T-helper 1 cell treated with Interleukin-12 subunit alpha and Interleukin-12 subunit beta and Interleukin-4 antibody, amounts not matched to agents 30 μg/mL and 1 μg/mL, for 36 hours (primary cell): ENCODE measurements at regions not wholly inside any gene's neighbourhood (a gene's known extent, or its start where the extent isn't known, plus 50 kb on each side); places are given as distances from the start of the nearest gene placed in this dataset.
"Not testable (repeated sequence)": the region's sequence is repeated elsewhere in the genome, so short reads cannot be mapped to it uniquely, and the experiment has no call there.

Experiments used
- H3K27ac Mint-ChIP-seq: one replicate; pipeline ENCODE4 v1.8.0; 2021; ENCODE audit warnings: mild to moderate bottlenecking, mixed read lengths
- H3K27me3 Mint-ChIP-seq: one replicate; pipeline ENCODE4 v1.8.0; 2021; ENCODE audit warnings: low read depth, mixed read lengths
- H3K36me3 Mint-ChIP-seq: one replicate; pipeline ENCODE4 v1.8.0; 2021; ENCODE audit warnings: low read depth, mixed read lengths
- H3K4me1 Mint-ChIP-seq: one replicate; pipeline ENCODE4 v1.8.0; 2021; ENCODE audit warnings: low read depth, mixed read lengths
- H3K4me3 Mint-ChIP-seq: one replicate; pipeline ENCODE4 v1.8.0; 2021; ENCODE audit warnings: mild to moderate bottlenecking, moderate library complexity, mixed read lengths
- H3K9me3 Mint-ChIP-seq: one replicate; pipeline ENCODE4 v1.8.0; 2021; ENCODE audit warnings: mixed read lengths

DNA sequence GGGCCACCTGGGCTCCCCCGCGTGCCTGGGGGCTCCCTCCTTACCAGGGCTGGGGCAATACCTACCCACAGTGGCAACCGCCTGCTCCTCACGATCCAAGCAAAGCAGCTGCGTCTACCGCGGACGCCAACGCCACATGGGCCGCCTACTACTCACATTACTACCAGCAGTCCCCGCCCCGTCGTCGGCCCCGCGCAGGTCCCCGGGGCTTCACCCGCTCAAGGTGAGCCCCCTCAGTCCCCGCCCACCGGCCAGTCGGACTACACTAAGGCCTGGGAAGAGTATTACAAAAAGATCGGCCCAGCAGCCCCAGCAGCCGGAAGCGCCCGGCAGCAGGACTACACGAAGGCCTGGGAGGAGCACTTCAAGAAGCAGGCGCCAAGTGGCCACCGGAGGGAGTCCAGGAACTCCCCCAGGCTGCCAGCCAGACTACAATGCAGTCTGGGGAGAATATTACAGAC, 106.0 kb upstream of the MTAP start:
- H3K4me3 Mint-ChIP-seq: no peak overlapping the region
- H3K4me1 Mint-ChIP-seq: no peaks in the 10 kb centered on the region
- no peaks in the 10 kb centered on the region for H3K36me3 Mint-ChIP-seq
- no peak overlapping the region for H3K27ac Mint-ChIP-seq
- peaks cover 6% of the 10 kb centered on the region for H3K9me3 Mint-ChIP-seq
- peaks cover 10% of the 10 kb centered on the region for H3K27me3 Mint-ChIP-seq

DNA sequence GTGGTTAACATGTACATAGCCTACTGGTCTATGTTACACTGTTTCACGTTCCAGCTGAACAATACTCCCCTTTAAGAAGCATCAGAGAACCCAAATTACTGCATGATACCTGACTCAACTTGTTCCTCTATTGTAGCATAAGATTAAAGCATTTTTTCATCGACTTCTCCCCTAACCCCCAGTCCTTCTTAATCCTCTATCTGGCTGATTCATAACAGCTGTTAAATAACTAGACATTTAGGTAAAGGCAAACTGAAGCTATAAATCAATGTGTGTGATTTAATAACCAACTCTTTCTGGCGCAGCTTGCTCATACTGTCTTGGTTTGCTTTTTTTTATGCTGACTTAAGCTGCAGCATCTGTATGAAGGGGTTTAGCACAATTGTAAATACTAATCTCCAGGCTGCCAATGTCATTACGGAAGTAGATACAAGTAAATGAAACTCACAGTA, 94.2 kb upstream of the MTAP start:
- Mint-ChIP-seq H3K4me1 (no peaks in the 10 kb centered on the region), H3K27ac (no peak overlapping the region), H3K4me3 (no peak overlapping the region), H3K36me3 (no peaks in the 10 kb centered on the region), H3K27me3 (peaks cover 28% of the 10 kb centered on the region), H3K9me3 (no peaks in the 10 kb centered on the region)

DNA sequence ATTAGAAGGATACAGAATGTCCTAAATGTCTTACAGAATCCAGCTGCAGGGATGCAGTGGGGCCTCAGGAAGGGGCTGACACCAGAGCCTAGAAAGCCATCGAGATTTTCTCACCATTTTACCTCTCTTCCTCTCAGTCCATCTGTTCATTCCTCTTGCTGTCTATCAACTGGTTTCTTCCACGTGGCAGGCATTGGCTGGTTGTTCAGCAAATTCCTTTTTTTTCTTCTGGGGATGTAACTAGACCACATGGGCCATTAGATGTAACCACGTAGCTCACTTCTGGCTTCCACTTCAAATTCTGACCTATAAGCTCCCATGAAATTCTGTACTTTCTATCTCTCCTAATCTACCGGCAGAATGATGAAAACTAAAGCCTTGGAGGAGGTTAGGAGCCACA, 93.6 kb upstream of the MTAP start:
- no peak overlapping the region for H3K4me3 Mint-ChIP-seq
- H3K36me3 Mint-ChIP-seq: no peaks in the 10 kb centered on the region
- peaks cover 27% of the 10 kb centered on the region for H3K27me3 Mint-ChIP-seq
- H3K4me1 Mint-ChIP-seq: no peaks in the 10 kb centered on the region
- no peak overlapping the region for H3K27ac Mint-ChIP-seq
- no peaks in the 10 kb centered on the region for H3K9me3 Mint-ChIP-seq

DNA sequence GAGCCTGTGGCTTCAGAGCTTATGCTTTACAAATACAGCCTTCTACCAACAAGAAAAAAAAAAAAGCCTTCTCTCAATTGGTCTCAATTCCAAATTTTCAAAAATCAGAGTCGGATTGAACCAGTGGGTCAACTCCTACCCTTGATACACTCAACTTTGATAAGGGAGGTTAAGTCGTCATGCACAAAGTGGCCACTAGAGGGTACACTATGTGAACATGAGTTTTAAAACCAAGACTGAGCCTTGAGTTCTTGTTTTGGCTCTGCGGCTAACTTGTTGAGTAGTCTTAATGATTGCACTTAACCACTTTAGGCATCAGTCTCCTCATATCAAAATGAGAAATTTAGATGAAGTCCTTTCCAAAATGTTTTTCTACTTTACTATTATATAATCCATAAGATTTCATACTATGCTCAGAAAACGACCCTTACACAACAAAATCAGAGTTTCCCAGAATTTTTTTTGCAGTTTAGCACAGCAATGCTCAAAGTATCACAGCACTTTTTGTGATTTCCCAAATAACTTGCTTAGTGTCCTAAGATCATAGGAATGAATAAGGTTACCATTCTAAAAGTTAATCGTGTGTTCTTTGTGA, 92.9 kb upstream of the MTAP start:
- no peak overlapping the region for H3K27ac Mint-ChIP-seq
- no peak overlapping the region for H3K4me3 Mint-ChIP-seq
- H3K27me3 Mint-ChIP-seq: peaks cover 27% of the 10 kb centered on the region
- no peaks in the 10 kb centered on the region for H3K9me3 Mint-ChIP-seq
- no peaks in the 10 kb centered on the region for H3K36me3 Mint-ChIP-seq
- no peaks in the 10 kb centered on the region for H3K4me1 Mint-ChIP-seq

DNA sequence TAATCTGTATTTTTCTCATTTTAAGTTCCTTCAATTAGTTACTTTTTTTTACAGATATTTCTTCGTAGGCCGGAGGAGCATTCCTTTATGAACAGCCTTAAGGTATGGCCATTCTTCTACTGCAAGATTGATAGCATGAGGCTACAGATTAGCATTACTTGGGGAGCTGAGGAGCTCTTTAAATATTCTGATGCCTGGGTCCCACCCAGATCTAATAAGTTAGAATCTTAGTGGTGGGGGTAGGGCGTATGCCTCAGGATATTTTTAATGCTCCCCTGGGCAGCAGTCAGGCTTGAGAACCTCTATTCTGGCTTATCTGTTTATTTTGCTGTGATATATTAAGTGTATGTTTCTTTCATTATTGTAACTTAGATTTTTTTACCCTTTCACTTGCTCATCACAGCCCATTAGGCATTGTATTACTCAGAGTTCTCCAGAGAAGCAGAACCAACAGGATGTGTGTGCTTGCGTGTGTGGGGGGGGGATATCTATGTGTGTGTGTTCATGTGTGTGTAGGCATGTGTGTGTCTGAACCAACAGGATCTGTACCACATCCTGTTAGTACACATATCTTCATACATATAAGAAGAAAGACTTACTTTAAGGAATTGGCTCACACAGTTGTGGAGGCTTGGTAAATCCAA, 91.8 kb upstream of the MTAP start:
- H3K27me3 Mint-ChIP-seq: peaks cover 26% of the 10 kb centered on the region
- H3K9me3 Mint-ChIP-seq: no peaks in the 10 kb centered on the region
- H3K4me3 Mint-ChIP-seq: no peak overlapping the region
- H3K27ac Mint-ChIP-seq: no peak overlapping the region
- H3K36me3 Mint-ChIP-seq: no peaks in the 10 kb centered on the region
- H3K4me1 Mint-ChIP-seq: no peaks in the 10 kb centered on the region

DNA sequence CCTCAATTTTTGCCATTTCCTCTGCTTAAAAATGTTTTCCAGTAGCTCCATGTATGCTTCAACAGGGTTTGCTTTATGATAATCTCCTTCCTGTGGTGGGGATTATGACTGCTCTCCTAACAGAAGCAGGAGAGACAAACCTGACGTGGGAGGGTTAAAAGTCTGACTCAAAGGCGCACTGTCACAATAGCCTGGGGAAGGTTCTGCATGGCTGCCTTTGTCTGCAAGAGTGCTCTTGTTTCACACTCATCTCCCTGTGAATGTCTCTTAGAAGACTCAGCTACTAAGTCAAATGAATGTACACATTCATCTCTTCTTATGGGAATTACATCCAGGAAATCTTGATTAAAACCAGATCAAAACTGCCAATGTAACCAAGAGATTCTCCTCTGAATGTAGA, 90.9 kb upstream of the MTAP start:
- H3K4me1 Mint-ChIP-seq: no peaks in the 10 kb centered on the region
- H3K4me3 Mint-ChIP-seq: no peak overlapping the region
- H3K27me3 Mint-ChIP-seq: peaks cover 23% of the 10 kb centered on the region
- H3K36me3 Mint-ChIP-seq: no peaks in the 10 kb centered on the region
- no peak overlapping the region for H3K27ac Mint-ChIP-seq
- H3K9me3 Mint-ChIP-seq: no peaks in the 10 kb centered on the region

DNA sequence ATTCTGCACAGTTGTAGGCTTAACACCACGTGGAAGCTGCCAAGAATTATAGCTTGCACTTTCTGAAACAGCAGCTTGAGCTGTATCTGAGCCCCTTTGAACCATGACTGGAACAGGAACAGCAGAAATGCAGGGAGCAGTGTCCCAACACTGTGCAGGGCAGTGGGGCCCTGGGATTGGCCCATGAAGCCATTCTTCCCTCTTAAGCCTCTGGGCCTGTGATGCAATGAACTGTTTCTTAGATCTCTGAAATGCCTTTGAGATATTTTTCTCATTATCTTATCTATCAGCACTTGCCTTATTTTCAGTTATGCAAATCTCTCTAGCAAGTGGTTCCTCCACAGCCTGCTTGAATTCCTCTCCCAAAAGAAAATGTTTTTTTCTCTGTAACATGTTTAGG, 87.0 kb upstream of the MTAP start:
- Mint-ChIP-seq H3K4me3 (no peak overlapping the region), H3K4me1 (no peaks in the 10 kb centered on the region), H3K27ac (no peak overlapping the region), H3K36me3 (no peaks in the 10 kb centered on the region), H3K27me3 (peaks cover 22% of the 10 kb centered on the region), H3K9me3 (no peaks in the 10 kb centered on the region)

DNA sequence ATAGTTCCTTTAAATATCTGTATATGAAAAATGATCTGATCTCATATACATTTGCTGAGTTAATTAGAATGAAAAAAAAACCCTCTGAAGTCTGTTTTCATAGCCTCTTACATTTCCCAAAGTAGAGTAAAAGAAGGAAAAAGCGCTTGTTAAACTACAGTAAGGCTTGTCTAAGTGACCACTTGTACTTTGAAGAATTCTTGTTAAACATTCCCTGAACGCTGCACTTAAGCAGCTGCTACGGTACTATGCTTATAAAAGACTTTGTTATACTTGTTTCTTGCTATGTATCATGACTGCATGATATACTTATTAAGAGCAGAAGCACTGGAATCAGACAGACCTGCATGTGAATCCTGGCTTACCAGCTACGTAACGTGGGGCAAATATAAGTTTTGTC, 81.7 kb upstream of the MTAP start:
- no peaks in the 10 kb centered on the region for H3K9me3 Mint-ChIP-seq
- peaks cover 28% of the 10 kb centered on the region for H3K27me3 Mint-ChIP-seq
- no peaks in the 10 kb centered on the region for H3K4me1 Mint-ChIP-seq
- no peak overlapping the region for H3K4me3 Mint-ChIP-seq
- H3K36me3 Mint-ChIP-seq: no peaks in the 10 kb centered on the region
- H3K27ac Mint-ChIP-seq: no peak overlapping the region

DNA sequence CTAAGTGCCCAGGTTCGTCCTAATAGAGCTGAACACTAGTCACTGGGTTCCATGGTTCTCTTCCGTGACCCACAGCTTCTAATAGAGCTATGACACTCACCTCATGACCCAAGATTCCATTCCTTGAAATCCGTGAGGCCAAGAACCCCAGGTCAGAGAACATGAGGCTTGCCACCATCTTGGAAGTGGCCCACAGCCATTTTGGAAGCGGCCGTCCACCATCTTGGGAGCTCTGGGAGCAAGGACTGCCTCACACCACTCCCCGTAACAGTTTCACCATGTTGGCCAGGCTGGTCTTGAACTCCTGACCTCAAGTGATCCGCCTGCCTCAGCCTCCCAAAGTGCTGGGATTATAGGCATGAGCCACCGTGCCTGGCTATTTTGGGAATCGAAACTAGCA, 75.0 kb upstream of the MTAP start:
- not testable (repeated sequence) for H3K36me3 Mint-ChIP-seq, H3K4me1 Mint-ChIP-seq, H3K27ac Mint-ChIP-seq, H3K4me3 Mint-ChIP-seq, H3K9me3 Mint-ChIP-seq
- H3K27me3 Mint-ChIP-seq: peaks cover 20% of the 10 kb centered on the region

DNA sequence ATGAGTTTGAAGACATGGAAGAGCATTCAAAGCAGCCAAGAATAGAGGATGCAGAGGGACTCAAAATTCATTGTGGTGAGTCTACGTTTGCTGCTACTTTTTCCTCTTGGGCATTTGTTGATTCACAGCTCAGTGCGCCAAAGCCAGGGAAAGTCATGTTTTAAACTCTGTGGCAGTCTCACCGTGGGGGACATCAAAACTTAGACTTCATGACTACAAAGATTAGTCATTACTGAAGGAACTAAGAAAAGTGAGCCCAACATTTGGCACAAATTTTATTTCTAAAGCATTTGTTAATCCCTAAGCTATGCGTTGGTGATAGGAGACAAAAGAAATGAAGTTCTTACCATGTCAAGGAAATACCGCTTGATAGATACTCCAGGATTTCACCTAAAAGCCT, 73.7 kb upstream of the MTAP start:
- peaks cover 4% of the 10 kb centered on the region for H3K9me3 Mint-ChIP-seq
- H3K27ac Mint-ChIP-seq: no peak overlapping the region
- peaks cover 16% of the 10 kb centered on the region for H3K27me3 Mint-ChIP-seq
- no peak overlapping the region for H3K4me3 Mint-ChIP-seq
- no peaks in the 10 kb centered on the region for H3K36me3 Mint-ChIP-seq
- no peaks in the 10 kb centered on the region for H3K4me1 Mint-ChIP-seq

DNA sequence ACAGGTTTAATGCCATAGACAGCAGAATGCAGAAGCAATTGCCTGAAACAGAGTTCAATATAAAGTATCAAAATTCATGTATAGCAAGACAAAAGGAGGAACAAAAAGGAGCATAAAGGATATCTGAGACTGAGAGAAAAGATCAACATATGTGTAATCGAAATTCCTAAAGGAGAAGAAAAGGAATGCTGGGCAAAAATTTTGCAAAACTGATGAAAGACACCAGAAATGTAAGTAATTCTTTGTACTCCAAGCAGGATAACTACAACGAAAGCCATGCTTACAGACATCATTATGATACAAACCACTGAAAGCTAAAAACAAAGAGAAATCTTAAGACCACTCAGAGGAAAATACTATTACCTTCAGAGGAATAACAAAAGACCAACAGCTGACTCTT, 72.8 kb upstream of the MTAP start:
- Mint-ChIP-seq H3K4me1 (no peaks in the 10 kb centered on the region), H3K27ac (no peak overlapping the region), H3K9me3 (peaks cover 4% of the 10 kb centered on the region), H3K36me3 (no peaks in the 10 kb centered on the region), H3K27me3 (peaks cover 11% of the 10 kb centered on the region), H3K4me3 (no peak overlapping the region)

DNA sequence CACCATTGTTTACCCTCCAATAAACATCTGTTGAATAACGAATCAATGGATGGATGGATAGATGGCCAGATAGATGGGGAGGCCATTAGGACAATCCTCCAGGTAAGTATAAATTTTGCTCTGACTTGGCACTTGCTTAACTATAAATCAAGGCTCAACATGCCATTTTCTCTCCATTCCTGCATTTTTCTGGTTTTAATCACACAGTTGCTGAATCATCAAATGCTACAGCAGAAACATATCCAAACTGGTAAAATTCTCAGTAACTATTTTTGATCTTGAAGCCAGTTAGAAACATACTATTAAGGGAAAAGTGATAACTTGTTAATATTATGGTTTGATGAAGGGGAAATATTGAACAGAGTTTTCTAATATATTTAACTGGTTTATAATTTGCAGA, 71.5 kb upstream of the MTAP start:
- H3K27me3 Mint-ChIP-seq: peaks cover 10% of the 10 kb centered on the region
- H3K27ac Mint-ChIP-seq: no peak overlapping the region
- peaks cover 4% of the 10 kb centered on the region for H3K9me3 Mint-ChIP-seq
- no peaks in the 10 kb centered on the region for H3K4me1 Mint-ChIP-seq
- no peak overlapping the region for H3K4me3 Mint-ChIP-seq
- no peaks in the 10 kb centered on the region for H3K36me3 Mint-ChIP-seq

DNA sequence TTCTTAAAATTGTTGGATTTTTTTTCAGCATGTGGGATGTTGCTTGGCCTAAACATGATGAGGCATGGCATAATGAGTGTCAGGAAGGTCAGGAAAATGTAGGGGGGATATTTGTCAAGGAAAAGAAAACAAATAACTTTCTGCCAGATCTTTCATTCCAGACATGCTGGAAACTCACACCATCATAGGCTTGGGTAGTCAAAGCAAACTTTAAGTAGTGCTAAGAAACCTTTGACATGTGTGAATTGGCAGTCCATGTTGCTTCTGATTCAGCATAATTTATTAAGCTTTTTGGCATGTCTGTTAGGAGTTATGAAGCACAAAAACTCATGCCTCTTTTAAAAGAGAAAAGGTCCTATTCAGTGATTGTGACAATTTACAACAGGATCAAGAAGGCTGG, 61.3 kb upstream of the MTAP start:
- no peaks in the 10 kb centered on the region for H3K36me3 Mint-ChIP-seq
- no peak overlapping the region for H3K4me3 Mint-ChIP-seq
- no peak overlapping the region for H3K27ac Mint-ChIP-seq
- H3K9me3 Mint-ChIP-seq: no peaks in the 10 kb centered on the region
- peaks cover 57% of the 10 kb centered on the region for H3K27me3 Mint-ChIP-seq
- no peaks in the 10 kb centered on the region for H3K4me1 Mint-ChIP-seq

DNA sequence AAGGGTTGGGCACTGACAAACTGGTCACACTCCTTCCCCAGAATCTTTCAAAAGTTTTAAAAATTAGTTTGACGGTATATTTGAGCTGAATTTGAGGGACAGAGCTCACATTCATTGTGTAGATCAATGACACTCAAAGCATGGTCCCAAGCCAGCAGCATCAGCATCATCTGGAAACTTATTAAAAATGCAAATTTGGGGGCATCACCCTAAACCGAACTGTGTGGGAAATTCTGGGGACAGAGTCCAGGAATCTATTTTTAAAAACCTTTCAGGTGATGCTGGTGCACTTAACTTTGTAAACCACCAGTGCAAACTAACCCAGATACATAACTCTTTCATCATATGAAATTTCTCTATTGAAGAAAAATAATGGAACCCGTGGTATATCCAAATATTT, 58.1 kb upstream of the MTAP start:
- H3K4me1 Mint-ChIP-seq: no peaks in the 10 kb centered on the region
- peaks cover 62% of the 10 kb centered on the region for H3K27me3 Mint-ChIP-seq
- H3K36me3 Mint-ChIP-seq: no peaks in the 10 kb centered on the region
- H3K4me3 Mint-ChIP-seq: no peak overlapping the region
- no peak overlapping the region for H3K27ac Mint-ChIP-seq
- no peaks in the 10 kb centered on the region for H3K9me3 Mint-ChIP-seq

DNA sequence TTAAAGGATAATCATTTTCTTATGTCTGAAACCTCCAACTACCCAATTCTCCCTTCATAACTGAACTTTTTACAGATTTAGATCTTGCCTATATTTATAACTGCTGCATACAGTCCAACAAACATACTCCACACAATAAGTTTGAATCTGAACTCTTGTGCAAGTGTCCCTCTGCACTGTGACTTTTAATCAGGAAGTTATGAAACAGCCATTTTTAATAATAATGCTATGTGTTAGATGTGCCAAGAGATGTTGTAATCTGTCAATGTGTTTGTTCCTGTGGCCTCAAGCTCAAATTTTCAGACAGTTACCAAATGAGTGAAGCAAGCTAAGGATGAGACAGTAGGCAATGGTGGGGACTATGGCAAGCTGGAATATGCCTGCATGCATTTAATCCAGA, 57.6 kb upstream of the MTAP start:
- no peak overlapping the region for H3K27ac Mint-ChIP-seq
- H3K27me3 Mint-ChIP-seq: peaks cover 62% of the 10 kb centered on the region
- no peaks in the 10 kb centered on the region for H3K9me3 Mint-ChIP-seq
- no peaks in the 10 kb centered on the region for H3K4me1 Mint-ChIP-seq
- no peaks in the 10 kb centered on the region for H3K36me3 Mint-ChIP-seq
- H3K4me3 Mint-ChIP-seq: no peak overlapping the region

DNA sequence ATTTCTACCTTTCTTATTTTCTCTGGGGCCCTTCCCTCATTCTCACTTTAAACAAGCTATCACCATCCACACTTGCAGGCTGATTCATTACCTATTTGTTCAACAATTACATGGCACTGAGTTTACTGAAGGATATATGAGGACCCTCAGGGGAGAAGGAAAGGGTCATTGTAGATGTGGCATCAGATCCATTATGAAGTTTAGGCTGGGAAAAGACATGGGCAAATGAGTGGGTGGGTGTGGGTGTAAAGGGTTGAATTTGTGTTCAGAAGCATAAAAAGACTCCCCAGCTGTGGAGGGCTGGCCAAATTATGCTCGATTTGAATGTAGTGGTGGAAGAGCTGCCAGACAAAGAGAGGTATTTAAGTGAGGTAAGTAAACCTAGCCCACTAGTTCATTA, 55.9 kb upstream of the MTAP start:
- Mint-ChIP-seq H3K27ac (no peak overlapping the region), H3K27me3 (peaks cover 69% of the 10 kb centered on the region), H3K36me3 (no peaks in the 10 kb centered on the region), H3K4me1 (no peaks in the 10 kb centered on the region), H3K4me3 (no peak overlapping the region), H3K9me3 (no peaks in the 10 kb centered on the region)
